ENCODE measurements at regions not wholly inside any gene's neighbourhood (a gene's known extent, or its start where the extent isn't known, plus 50 kb on each side); places are given as distances from the start of the nearest gene placed in this dataset.

GRCh38 chr18:47729356-47729755, 201.1 kb downstream of the SMAD2 start:
- no peak for DNase-seq (ENCODE audit: low read depth)
- no peak for TF ChIP-seq CTCF (conservative IDR thresholded peaks at IDR 0.05; ENCODE audit: low read depth, low read length)
- H3K4me3 ChIP-seq (ENCODE audit: low read length): no peak overlapping the region

GRCh38 chr18:47728921-47729320, 201.5 kb downstream of the SMAD2 start:
- H3K4me3 ChIP-seq (ENCODE audit: low read length): no peak overlapping the region
- no peak for TF ChIP-seq CTCF (conservative IDR thresholded peaks at IDR 0.05; ENCODE audit: low read depth, low read length)
- no peak for DNase-seq (ENCODE audit: low read depth)

- no peak for DNase-seq (ENCODE audit: low read depth)
- no peak overlapping the region for H3K4me3 ChIP-seq (ENCODE audit: low read length)
- TF ChIP-seq CTCF (conservative IDR thresholded peaks at IDR 0.05; ENCODE audit: low read depth, low read length): no peak
Observed at GRCh38 chr18:47727409-47727808, 203.1 kb downstream of the SMAD2 start.

- H3K4me3 ChIP-seq (ENCODE audit: low read length): no peak overlapping the region
- TF ChIP-seq CTCF (conservative IDR thresholded peaks at IDR 0.05; ENCODE audit: low read depth, low read length): no peak
- DNase-seq (ENCODE audit: low read depth): no peak
Observed at GRCh38 chr18:47726550-47726949, 203.9 kb downstream of the SMAD2 start.

GRCh38 chr18:47725656-47726055, 204.8 kb downstream of the SMAD2 start:
- no peak for TF ChIP-seq CTCF (conservative IDR thresholded peaks at IDR 0.05; ENCODE audit: low read depth, low read length)
- no peak for DNase-seq (ENCODE audit: low read depth)
- H3K4me3 ChIP-seq (ENCODE audit: low read length): no peak overlapping the region

- no peak overlapping the region for H3K4me3 ChIP-seq (ENCODE audit: low read length)
- DNase-seq (ENCODE audit: low read depth): no peak
- no peak for TF ChIP-seq CTCF (conservative IDR thresholded peaks at IDR 0.05; ENCODE audit: low read depth, low read length)
Observed at GRCh38 chr18:47724186-47724975, 206.1 kb downstream of the SMAD2 start.

- no peak for TF ChIP-seq CTCF (conservative IDR thresholded peaks at IDR 0.05; ENCODE audit: low read depth, low read length)
- H3K4me3 ChIP-seq (ENCODE audit: low read length): no peak overlapping the region
- no peak for DNase-seq (ENCODE audit: low read depth)
Observed at GRCh38 chr18:47721876-47722275, 208.6 kb downstream of the SMAD2 start.

Data from retinal pigment epithelial cell (primary cell).